Kasumi-1 (cell line): ENCODE measurements at regions not wholly inside any gene's neighbourhood (a gene's known extent, or its start where the extent isn't known, plus 50 kb on each side); places are given as distances from the start of the nearest gene placed in this dataset.
"Not testable (repeated sequence)": the region's sequence is repeated elsewhere in the genome, so short reads cannot be mapped to it uniquely, and the experiment has no call there.

Experiments used
- DNase-seq, 2 experiments: peaks; one replicate each; lab custom pipeline; 2025; lab: John Stamatoyannopoulos, UW

DNA sequence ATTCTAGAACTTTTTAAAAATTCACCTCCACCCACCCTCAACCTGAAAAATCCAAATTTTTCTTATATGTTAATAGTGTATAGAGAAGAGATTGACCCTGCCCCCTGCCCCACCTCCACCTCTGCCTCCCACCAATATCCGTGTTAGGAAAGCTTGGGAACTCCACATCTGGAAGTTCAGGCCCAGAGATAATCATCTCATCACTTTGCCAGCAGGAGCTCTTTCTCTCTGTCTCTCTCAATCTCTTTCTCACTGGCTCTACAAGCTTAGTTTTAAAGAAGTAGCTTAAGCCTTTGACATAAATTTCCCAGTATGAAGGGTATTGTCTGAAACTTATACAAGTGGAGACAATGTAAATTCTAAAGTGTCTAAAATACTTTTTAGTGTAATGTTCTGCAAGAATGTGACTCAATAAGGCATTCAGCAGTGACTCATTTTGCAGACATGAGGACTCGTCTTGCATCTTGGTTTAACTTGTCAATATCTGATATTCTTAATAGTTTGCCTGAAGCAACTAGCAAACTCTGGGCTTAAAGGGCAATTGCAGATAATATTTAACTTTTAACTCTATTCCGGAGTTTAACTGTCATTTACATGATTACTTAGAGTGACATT, 299.8 kb upstream of the EPHA3 start:
- no peak for DNase-seq

DNA sequence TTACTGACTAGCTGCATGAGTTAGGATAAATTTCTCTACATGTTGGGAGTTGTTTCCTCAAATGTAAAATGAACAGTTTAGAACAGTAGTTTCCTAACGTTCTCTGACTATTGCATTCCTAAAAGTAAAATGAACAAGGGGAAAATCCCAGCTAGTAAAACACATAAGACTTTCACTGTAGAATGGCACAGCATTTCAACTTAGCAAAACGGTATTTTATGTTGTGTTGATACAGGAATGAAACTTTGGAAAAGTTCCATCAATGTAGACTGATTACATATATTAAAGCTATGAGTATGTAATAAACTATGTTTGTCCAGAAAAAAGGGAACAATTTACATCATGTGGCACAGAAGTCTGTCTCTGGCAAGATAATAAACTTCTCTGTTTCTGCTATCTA, 297.4 kb upstream of the EPHA3 start:
- DNase-seq: no peak

GRCh38 chr3:88810455-88810854, 297.0 kb upstream of the EPHA3 start:
- no peak for DNase-seq

DNA sequence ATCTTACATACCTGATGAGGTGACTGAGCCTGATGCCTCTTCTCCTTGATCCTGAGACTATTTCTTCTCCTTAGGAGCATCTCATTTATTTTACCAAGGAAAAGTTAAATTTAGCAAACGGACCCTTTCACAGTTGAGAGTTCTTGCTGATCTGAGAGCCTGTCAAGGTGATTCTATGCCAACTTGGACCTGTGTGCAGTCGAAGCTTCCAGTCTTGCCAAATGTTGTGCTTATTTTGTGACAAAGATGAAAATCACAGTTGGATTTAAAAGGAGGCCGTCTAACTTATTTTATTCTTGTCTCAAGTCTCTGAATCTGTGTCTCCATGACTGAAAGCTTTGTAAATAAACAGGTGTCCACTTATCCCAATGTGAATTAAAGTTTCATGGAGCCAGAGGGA, 296.3 kb upstream of the EPHA3 start:
- no peak for DNase-seq

DNA sequence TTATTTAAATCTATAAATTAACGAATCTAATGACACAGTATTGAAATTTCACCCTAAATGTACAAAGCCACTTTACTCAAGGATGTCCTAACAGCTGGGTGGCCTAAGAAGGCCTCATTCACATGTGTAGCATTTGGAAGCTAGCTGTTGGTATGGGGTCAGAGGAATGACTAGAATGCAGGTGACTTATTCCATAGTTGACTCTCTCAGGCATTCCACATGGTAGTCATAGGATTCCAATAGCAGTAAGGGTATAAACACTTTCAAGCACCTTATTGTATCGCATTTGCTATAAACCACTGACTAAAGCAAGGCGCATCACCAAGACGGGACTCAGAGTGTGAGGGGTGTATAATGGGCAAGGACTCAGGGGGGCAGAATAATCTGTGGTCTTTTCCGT, 294.8 kb upstream of the EPHA3 start:
- DNase-seq: no peak

GRCh38 chr3:88816445-88816844, 291.0 kb upstream of the EPHA3 start:
- DNase-seq: no peak

DNA sequence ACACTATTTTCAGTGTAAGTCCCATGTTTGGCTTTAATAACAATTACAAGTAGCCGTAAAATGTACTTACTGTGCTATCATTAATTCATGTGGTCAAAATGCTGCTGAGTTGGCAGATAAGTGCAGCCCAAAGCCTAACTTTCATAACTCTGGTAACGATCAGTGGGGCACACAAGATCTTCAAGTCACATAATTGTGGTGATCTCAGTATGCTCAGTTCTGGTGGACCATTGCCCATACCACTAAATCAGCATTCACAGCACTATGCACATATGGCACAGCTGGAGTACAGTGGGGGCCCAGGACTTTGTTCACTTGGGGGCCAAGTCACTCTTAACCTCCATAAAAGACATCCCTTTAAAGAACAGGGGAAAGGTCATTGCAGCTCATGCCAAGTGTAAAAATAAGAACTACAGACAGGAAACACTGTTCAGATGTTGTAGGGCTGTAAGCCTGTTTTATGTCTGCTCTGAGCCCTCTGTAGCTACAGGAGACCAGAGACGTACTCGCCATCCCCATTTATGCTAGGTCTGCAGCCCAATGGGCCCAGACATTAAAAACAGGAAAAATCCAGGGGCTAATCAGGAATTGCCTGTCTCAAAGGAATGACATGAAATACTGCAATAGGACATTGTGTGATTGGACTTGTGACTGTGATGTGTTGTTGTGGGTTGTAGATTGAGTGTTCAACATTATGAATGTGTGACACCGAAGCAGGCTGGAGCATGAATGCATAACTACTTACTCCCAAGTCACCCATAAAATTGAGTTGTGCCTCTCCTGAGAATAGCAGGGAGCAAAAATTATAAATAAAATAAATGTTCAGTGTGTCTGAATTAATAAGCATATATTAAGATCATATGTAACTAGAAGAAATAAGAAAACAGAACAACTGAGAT, 282.5 kb upstream of the EPHA3 start:
- DNase-seq: no peak

GRCh38 chr3:88828466-88828865, 279.0 kb upstream of the EPHA3 start:
- no peak for DNase-seq

- no peak for DNase-seq
Observed at GRCh38 chr3:88852606-88853005, 254.8 kb upstream of the EPHA3 start.

DNA sequence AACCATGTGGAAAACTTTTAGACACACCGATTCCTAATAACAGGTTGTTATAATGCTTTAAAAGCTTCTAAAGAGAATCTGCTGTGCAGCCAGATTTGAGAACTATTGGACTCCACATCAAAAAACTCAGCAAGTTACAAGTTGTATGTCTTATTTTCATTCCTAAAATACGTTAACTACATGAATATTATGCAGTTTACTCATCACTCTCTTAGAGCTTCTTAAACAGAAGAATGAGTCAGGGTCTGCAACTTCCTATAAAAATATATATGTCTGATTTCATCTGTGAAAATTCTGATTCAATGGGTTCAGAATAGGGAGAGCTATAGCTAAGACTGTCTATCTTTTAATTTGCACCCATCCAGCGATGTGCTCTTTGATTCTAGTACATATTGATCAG, 244.2 kb upstream of the EPHA3 start:
- DNase-seq: no peak

GRCh38 chr3:88876724-88877123, 230.7 kb upstream of the EPHA3 start:
- no peak for DNase-seq

GRCh38 chr3:88879905-88880304, 227.5 kb upstream of the EPHA3 start:
- DNase-seq: no peak

DNA sequence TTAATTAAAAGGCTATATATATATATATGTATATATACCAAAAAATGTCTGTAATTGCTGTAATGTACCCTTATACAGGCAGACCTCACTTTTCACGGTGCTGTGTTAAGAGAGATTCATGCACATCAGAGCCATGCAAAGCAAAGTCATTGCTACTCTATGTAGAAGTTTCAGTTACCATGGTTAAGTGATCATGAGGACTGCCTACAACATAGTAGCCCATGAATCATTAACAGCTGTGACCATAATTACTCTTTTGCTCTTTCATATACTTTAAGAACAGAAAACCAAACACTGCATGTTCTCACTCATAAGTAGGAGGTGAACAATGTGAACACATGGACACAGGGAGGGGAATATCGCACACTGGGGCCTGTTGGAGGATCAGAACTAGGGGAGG, 225.3 kb upstream of the EPHA3 start:
- no peak for DNase-seq

DNA sequence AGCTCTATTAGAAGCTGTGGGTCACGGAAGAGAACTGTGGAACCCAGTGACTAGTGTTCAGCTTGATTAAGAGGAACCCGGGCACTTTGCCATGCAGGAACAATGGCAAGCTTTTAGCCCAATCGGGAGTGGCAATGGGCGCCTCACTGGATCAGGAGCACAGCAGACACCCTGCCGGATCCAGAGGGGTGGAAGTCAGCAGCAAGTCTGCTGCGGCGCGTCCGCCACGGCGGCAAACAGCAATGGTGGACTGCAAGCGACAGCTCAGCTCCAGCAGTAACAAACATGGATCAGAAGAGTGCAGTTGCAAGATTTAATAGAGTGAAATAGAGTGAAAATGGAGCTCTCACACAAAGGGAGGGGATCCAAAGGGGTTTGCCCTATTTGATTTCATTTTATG, 220.8 kb upstream of the EPHA3 start:
- DNase-seq: not testable (repeated sequence)

DNA sequence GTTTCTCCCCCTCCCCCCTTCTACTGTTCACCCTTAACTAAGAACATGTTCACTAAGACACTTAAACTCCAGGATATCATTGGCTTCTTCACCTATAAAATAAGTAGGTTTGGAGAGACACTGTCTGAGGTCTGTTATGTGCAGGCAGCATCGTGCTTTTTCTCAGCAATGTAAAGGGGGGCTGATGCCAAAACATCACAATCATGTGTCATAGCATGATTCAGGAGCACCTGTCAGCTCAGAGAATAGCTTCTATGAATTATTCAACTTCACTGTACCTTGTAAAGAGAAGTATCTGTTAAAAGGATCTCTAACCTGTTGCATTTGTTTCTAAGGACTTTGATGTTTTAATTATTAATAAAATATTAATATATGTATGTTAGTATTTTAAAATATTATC, 211.4 kb upstream of the EPHA3 start:
- no peak for DNase-seq

GRCh38 chr3:88912294-88912877, 195.0 kb upstream of the EPHA3 start:
- DNase-seq: no peak

GRCh38 chr3:88918841-88919240, 188.6 kb upstream of the EPHA3 start:
- no peak for DNase-seq

GRCh38 chr3:88921986-88922385, 185.4 kb upstream of the EPHA3 start:
- no peak for DNase-seq

DNA sequence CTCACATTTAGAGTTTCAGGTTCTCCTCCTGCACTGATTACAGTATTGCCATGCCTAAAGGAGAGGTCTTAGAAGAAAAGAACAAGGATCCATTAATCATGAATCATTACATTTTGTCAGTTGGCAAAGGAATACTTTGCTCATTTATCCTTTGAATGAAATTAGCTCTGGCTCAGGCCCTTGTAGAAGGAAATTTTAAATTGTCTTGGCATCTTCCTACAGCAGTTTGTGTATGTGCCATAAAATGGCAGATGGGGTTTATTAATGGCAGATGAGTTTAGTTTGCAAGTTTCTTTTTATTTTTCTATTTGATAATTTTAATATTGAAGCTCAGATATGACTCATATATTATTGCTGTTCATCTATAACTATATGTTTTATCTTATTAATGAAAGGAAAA, 181.2 kb upstream of the EPHA3 start:
- DNase-seq: no peak

- no peak for DNase-seq
Observed at GRCh38 chr3:88930611-88931010, 176.8 kb upstream of the EPHA3 start.

DNA sequence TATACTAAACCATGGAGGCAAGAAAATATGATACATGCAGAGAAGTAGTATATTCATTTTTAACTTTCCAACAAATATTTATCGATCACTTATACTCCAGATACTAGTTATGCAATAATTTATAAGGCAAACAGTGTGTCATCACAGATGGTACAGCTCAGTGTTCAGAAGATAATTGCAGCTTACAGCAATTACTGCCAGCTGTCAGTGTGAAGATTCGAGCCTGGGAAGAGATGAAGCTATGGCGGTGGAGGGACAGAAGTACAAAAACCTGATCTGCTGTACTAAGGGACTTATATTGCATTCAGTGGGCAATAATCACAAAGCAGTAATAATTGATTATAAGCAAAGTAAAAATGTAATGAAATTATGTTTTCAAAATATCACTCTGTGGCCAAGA, 170.6 kb upstream of the EPHA3 start:
- no peak for DNase-seq

- DNase-seq: no peak
Observed at GRCh38 chr3:88940296-88940695, 167.1 kb upstream of the EPHA3 start.

GRCh38 chr3:88947013-88947412, 160.4 kb upstream of the EPHA3 start:
- no peak for DNase-seq
